GM23338 (cell line): ENCODE measurements at regions not wholly inside any gene's neighbourhood (a gene's known extent, or its start where the extent isn't known, plus 50 kb on each side); places are given as distances from the start of the nearest gene placed in this dataset.

ENCODE experiments used
- ATAC-seq: fragments of 200-7000 bp; cut with Tn5 transposase; 3 replicates; pipeline ENCODE4 v1.9.1; 2020
- DNase-seq: peaks from one replicate; pipeline ENCODE4 v3.0.0-alpha.2; 2015; ENCODE audit warnings: low spot score
- H2AFZ ChIP-seq: fragments of 200-600 bp; sonication (generic); 2 replicates; pipeline ENCODE4 v1.8.0; 2016; ENCODE audit warnings: antibody characterized with exemption, mild to moderate bottlenecking, moderate library complexity
- H3F3A ChIP-seq: fragments of 200-600 bp; sonication (generic); replicated peaks from 2 replicates; pipeline ENCODE4 v1.8.0; 2017; ENCODE audit warnings: antibody characterized with exemption, mixed run types, low read depth
- H3K27ac ChIP-seq: fragments of 200-600 bp; sonication (generic); 2 replicates; pipeline ENCODE4 v1.6.1; 2016; ENCODE audit warnings: low read depth
- H3K27me3 ChIP-seq: fragments of 200-600 bp; sonication (generic); 2 replicates; pipeline ENCODE4 v1.8.0; 2016; ENCODE audit warnings: mild to moderate bottlenecking, mixed run types, moderate library complexity; ENCODE audit not compliant: insufficient read depth
- H3K36me3 ChIP-seq: fragments of 200-600 bp; sonication (generic); 2 replicates; pipeline ENCODE4 v1.8.0; 2016; ENCODE audit warnings: mild to moderate bottlenecking; ENCODE audit not compliant: insufficient read depth
- H3K4me1 ChIP-seq: fragments of 200-600 bp; sonication (generic); 2 replicates; pipeline ENCODE4 v1.8.0; 2016; ENCODE audit warnings: mild to moderate bottlenecking, moderate library complexity; ENCODE audit not compliant: insufficient read depth
- H3K4me2 ChIP-seq: fragments of 200-600 bp; sonication (generic); 2 replicates; pipeline ENCODE4 v1.7.1; 2017; ENCODE audit warnings: mixed run types
- H3K4me3 ChIP-seq: fragments of 200-600 bp; sonication (generic); 2 replicates; pipeline ENCODE4 v1.6.1; 2016; ENCODE audit warnings: mixed run types
- H3K79me2 ChIP-seq: fragments of 200-600 bp; sonication (generic); replicated peaks from 2 replicates; pipeline ENCODE4 v1.8.0; 2017; ENCODE audit warnings: mild to moderate bottlenecking; ENCODE audit not compliant: insufficient read depth
- H3K9me2 ChIP-seq: fragments of 200-600 bp; sonication (generic); 2 replicates; pipeline ENCODE4 v1.8.0; 2017; ENCODE audit not compliant: insufficient read depth
- H4K20me1 ChIP-seq: fragments of 200-600 bp; sonication (generic); replicated peaks from 2 replicates; pipeline ENCODE4 v1.8.0; 2017; ENCODE audit warnings: mild to moderate bottlenecking; ENCODE audit not compliant: insufficient read depth
- H3K27ac Mint-ChIP-seq: 2 replicates; pipeline ENCODE4 v1.8.0; 2020; ENCODE audit warnings: inconsistent platforms, mild to moderate bottlenecking, moderate library complexity, mixed read lengths
- H3K27me3 Mint-ChIP-seq: 3 replicates; pipeline ENCODE4 v1.8.0; 2022; ENCODE audit warnings: low read depth, mild to moderate bottlenecking, moderate library complexity, mixed read lengths, inconsistent platforms; ENCODE audit not compliant: insufficient read depth, poor library complexity
- H3K36me3 Mint-ChIP-seq: 3 replicates; pipeline ENCODE4 v1.8.0; 2021; ENCODE audit warnings: low read depth, mild to moderate bottlenecking, inconsistent platforms, moderate library complexity, mixed read lengths
- H3K4me1 Mint-ChIP-seq: 3 replicates; pipeline ENCODE4 v1.8.0; 2020; ENCODE audit warnings: mild to moderate bottlenecking, inconsistent platforms, mixed read lengths
- H3K4me3 Mint-ChIP-seq: 3 replicates; pipeline ENCODE4 v1.8.0; 2021; ENCODE audit warnings: moderate library complexity, mild to moderate bottlenecking, inconsistent platforms, mixed read lengths
- H3K9me3 Mint-ChIP-seq: 3 replicates; pipeline ENCODE4 v1.8.0; 2020; ENCODE audit warnings: moderate library complexity, mild to moderate bottlenecking, inconsistent platforms, mixed read lengths
- CTCF ChIP-seq, 2 experiments: fragments of 200-600 bp in 1 of 2; sonication (generic) in 1 of 2; conservative IDR thresholded peaks; 2 replicates each; pipeline versions ENCODE4 v1.5.1 to v1.6.1; 2016 to 2017; ENCODE audit warnings: antibody characterized with exemption in 2 of 2, low read depth in 2 of 2, mild to moderate bottlenecking in 2 of 2, moderate library complexity in 1 of 2
- ETS1 ChIP-seq: IDR thresholded peaks from 2 replicates; pipeline ENCODE4 v1.6.1; 2016; ENCODE audit warnings: antibody characterized with exemption
- EZH2 ChIP-seq: fragments of 200-600 bp; sonication (generic); IDR thresholded peaks from one replicate; pipeline ENCODE4 v1.8.0; 2017; ENCODE audit warnings: antibody characterized with exemption, mild to moderate bottlenecking, low read depth; ENCODE audit not compliant: unreplicated experiment
- NANOG ChIP-seq: IDR thresholded peaks from 2 replicates; pipeline ENCODE4 v1.6.1; 2016; ENCODE audit warnings: antibody characterized with exemption, borderline replicate concordance
- POLR2AphosphoS5 ChIP-seq: IDR thresholded peaks from 2 replicates; pipeline ENCODE4 v1.6.1; 2016; ENCODE audit warnings: antibody characterized with exemption, low read depth
- REST ChIP-seq: IDR thresholded peaks from one replicate; pipeline ENCODE4 v1.6.1; 2018; ENCODE audit warnings: antibody characterized with exemption; ENCODE audit not compliant: unreplicated experiment
- STAT1 ChIP-seq: IDR thresholded peaks from one replicate; pipeline ENCODE4 v1.6.1; 2016; ENCODE audit warnings: antibody characterized with exemption; ENCODE audit not compliant: unreplicated experiment
- ZNF331 ChIP-seq: fragments of 250-450 bp; sonication (Bioruptor Pico); IDR thresholded peaks from 2 replicates; pipeline ENCODE4 v1.5.0; 2020; ENCODE audit warnings: low read depth, mild to moderate bottlenecking, moderate library complexity

- no peak for TF ChIP-seq REST
- TF ChIP-seq ETS1 = no peak
- no peak for TF ChIP-seq ZNF331
Observed at GRCh38 chr1:2934156-2934540, 87.1 kb upstream of the ACTRT2 start (continued).

DNA sequence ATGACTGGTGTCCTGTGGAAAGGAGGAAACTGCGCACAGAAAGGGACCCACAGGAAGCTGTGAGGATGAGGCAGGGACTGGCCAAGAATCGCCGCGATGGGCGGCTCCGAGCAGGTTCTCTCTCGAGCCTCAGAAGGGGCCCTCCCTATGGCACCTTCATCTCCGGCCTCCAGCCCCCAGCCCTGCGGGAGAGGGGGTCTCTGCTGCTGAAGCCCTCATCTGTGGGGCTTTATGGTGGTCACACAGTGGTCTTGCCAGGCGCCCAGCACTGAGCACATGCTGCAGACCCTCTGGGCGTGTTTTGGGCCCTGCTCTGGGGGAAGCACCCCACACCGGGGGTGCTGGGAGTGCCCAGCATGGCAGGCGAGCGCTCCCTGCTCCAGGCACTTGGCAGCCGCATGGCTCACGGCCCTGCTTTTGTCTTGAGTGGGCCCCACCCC, 86.6 kb upstream of the ACTRT2 start:
- no peak overlapping the region for H3K4me2 ChIP-seq
- Mint-ChIP-seq H3K4me1 (no peaks in the 10 kb centered on the region; the same call in 2 of the 3 replicates), H3K36me3 (peaks cover 15% of the 10 kb centered on the region), H3K9me3 (peaks cover 71% of the 10 kb centered on the region), H3K4me3 (no peak overlapping the region), H3K27me3 (peaks cover 4% of the 10 kb centered on the region), H3K27ac (no peak overlapping the region)
- H3K9me2 ChIP-seq = no peaks in the 10 kb centered on the region
- TF ChIP-seq POLR2AphosphoS5 (no peak), EZH2 (no peak), STAT1 (no peak), ETS1 (no peak), NANOG (no peak), CTCF (conservative IDR thresholded peaks at IDR 0.05; ENCODE audit: low read depth in 2 of 2) (no peak)
- no peak overlapping the region for H3K4me3 ChIP-seq
- H3K27ac ChIP-seq = no peak overlapping the region
- no peak for DNase-seq
- H4K20me1 ChIP-seq = no peaks in the 10 kb centered on the region
- no peaks in the 10 kb centered on the region for H3K36me3 ChIP-seq
- H3K27me3 ChIP-seq = no peaks in the 10 kb centered on the region
- H3K79me2 ChIP-seq = no peaks in the 10 kb centered on the region
- no peaks in the 10 kb centered on the region for H3F3A ChIP-seq
- ATAC-seq = no peak
- H3K4me1 ChIP-seq = no peaks in the 10 kb centered on the region
- H2AFZ ChIP-seq = no peak overlapping the region
